Neural progenitor cell (in vitro differentiated cells): ENCODE measurements at regions not wholly inside any gene's neighbourhood (a gene's known extent, or its start where the extent isn't known, plus 50 kb on each side); places are given as distances from the start of the nearest gene placed in this dataset.

Experiments
- DNase-seq: peaks from one replicate; pipeline ENCODE4 v3.0.0-alpha.2; 2016; ENCODE audit warnings: low spot score
- H2AFZ ChIP-seq: fragments of 200-600 bp; sonication (generic); replicated peaks from 2 replicates; pipeline ENCODE4 v1.6.1; 2016; ENCODE audit warnings: antibody characterized with exemption
- H3F3A ChIP-seq: fragments of 200-600 bp; sonication (generic); 2 replicates; pipeline ENCODE4 v1.6.1; 2016; ENCODE audit warnings: antibody characterized with exemption, low read depth
- H3K27ac ChIP-seq: fragments of 200-600 bp; sonication (generic); 2 replicates; pipeline ENCODE4 v1.5.1; 2016; ENCODE audit warnings: mild to moderate bottlenecking
- H3K27me3 ChIP-seq: fragments of 200-600 bp; sonication (generic); 2 replicates; pipeline ENCODE4 v1.6.1; 2016; ENCODE audit warnings: mild to moderate bottlenecking, moderate library complexity
- H3K36me3 ChIP-seq: fragments of 200-600 bp; sonication (generic); 2 replicates; pipeline ENCODE4 v1.5.1; 2016
- H3K4me1 ChIP-seq: fragments of 200-600 bp; sonication (generic); 2 replicates; pipeline ENCODE4 v1.6.1; 2016; ENCODE audit warnings: mixed run types
- H3K4me2 ChIP-seq: fragments of 200-600 bp; sonication (generic); 2 replicates; pipeline ENCODE4 v1.6.1; 2016
- H3K4me3 ChIP-seq: fragments of 200-600 bp; sonication (generic); 2 replicates; pipeline ENCODE4 v1.5.1; 2016
- H3K79me2 ChIP-seq: fragments of 200-600 bp; sonication (generic); 2 replicates; pipeline ENCODE4 v1.6.1; 2016; ENCODE audit warnings: low read depth
- H3K9ac ChIP-seq: fragments of 200-600 bp; sonication (generic); 2 replicates; pipeline ENCODE4 v1.6.1; 2016
- H3K9me3 ChIP-seq: fragments of 200-600 bp; sonication (generic); 2 replicates; pipeline ENCODE4 v1.5.1; 2016; ENCODE audit warnings: low read depth
- H4K20me1 ChIP-seq: fragments of 200-600 bp; sonication (generic); 2 replicates; pipeline ENCODE4 v1.6.1; 2016; ENCODE audit warnings: low read depth
- H3K27ac Mint-ChIP-seq: 3 replicates; pipeline ENCODE4 v1.8.0; 2021; ENCODE audit warnings: mixed read lengths
- H3K27me3 Mint-ChIP-seq: 2 replicates; pipeline ENCODE4 v1.8.0; 2022; ENCODE audit warnings: low read depth, mild to moderate bottlenecking, inconsistent platforms, moderate library complexity, mixed read lengths; ENCODE audit not compliant: insufficient read depth
- H3K36me3 Mint-ChIP-seq: 3 replicates; pipeline ENCODE4 v1.8.0; 2021; ENCODE audit warnings: mixed read lengths
- H3K4me1 Mint-ChIP-seq: 3 replicates; pipeline ENCODE4 v1.8.0; 2021; ENCODE audit warnings: mixed read lengths
- H3K4me3 Mint-ChIP-seq: 3 replicates; pipeline ENCODE4 v1.8.0; 2021; ENCODE audit warnings: mild to moderate bottlenecking, moderate library complexity, mixed read lengths
- H3K9me3 Mint-ChIP-seq: 3 replicates; pipeline ENCODE4 v1.8.0; 2020; ENCODE audit warnings: mixed read lengths
- EZH2 ChIP-seq: fragments of 200-600 bp; sonication (generic); IDR thresholded peaks from 2 replicates; pipeline ENCODE4 v1.6.1; 2017; ENCODE audit warnings: antibody characterized with exemption, mild to moderate bottlenecking, moderate library complexity
- EZH2phosphoT487 ChIP-seq: fragments of 200-600 bp; sonication (generic); IDR thresholded peaks from 2 replicates; pipeline ENCODE4 v1.6.1; 2017; ENCODE audit warnings: antibody characterized with exemption
- TF ChIP-seq, protein P1 (sequence below): fragments of 200-600 bp; sonication (generic); IDR thresholded peaks from 2 replicates; pipeline ENCODE4 v1.5.1; 2017; ENCODE audit warnings: antibody characterized with exemption, mild to moderate bottlenecking

DNA sequence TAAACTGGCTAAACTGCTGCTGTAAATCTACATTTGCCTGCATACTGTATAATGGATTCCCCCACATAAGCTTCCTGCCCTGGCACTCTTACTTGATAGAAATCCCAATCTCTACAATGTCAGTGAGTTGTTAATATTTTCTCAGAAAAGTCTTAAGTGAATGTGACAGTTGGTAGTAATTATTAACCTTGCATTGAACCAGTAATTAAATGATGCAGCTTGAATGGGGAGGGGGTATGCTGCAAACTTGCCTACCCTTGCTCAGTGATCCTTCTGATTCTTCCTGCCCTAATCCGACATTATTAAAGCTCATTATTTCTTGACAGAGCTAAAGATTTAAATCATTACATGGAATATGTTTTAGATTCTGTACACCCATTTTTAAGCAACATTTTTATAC lies 119.0 kb upstream of the CDH7 start:
- H3F3A ChIP-seq: no peaks in the 10 kb centered on the region
- H3K4me1 Mint-ChIP-seq: peaks cover 13% of the 10 kb centered on the region
- no peaks in the 10 kb centered on the region for H3K9me3 ChIP-seq
- no peak overlapping the region for H3K27ac Mint-ChIP-seq
- no peaks in the 10 kb centered on the region for H4K20me1 ChIP-seq
- peaks cover 14% of the 10 kb centered on the region for H3K4me1 ChIP-seq
- H3K4me3 Mint-ChIP-seq: no peak overlapping the region
- no peak overlapping the region for H3K27ac ChIP-seq
- DNase-seq: no peak
- no peak overlapping the region for H2AFZ ChIP-seq
- no peaks in the 10 kb centered on the region for H3K36me3 ChIP-seq
- H3K27me3 Mint-ChIP-seq: no peaks in the 10 kb centered on the region
- H3K27me3 ChIP-seq: no peaks in the 10 kb centered on the region
- H3K9me3 Mint-ChIP-seq: no peaks in the 10 kb centered on the region
- H3K9ac ChIP-seq: no peak overlapping the region
- no peaks in the 10 kb centered on the region for H3K36me3 Mint-ChIP-seq
- H3K79me2 ChIP-seq: no peaks in the 10 kb centered on the region
- no peak for TF ChIP-seq EZH2phosphoT487
- no peak for TF ChIP-seq EZH2
- TF ChIP-seq, protein P1, sequence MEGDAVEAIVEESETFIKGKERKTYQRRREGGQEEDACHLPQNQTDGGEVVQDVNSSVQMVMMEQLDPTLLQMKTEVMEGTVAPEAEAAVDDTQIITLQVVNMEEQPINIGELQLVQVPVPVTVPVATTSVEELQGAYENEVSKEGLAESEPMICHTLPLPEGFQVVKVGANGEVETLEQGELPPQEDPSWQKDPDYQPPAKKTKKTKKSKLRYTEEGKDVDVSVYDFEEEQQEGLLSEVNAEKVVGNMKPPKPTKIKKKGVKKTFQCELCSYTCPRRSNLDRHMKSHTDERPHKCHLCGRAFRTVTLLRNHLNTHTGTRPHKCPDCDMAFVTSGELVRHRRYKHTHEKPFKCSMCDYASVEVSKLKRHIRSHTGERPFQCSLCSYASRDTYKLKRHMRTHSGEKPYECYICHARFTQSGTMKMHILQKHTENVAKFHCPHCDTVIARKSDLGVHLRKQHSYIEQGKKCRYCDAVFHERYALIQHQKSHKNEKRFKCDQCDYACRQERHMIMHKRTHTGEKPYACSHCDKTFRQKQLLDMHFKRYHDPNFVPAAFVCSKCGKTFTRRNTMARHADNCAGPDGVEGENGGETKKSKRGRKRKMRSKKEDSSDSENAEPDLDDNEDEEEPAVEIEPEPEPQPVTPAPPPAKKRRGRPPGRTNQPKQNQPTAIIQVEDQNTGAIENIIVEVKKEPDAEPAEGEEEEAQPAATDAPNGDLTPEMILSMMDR: no peak
- peak overlapping the region; percentile 29 for H3K4me2 ChIP-seq
- no peak overlapping the region for H3K4me3 ChIP-seq

- Histone ChIP-seq H3K27ac (no peak overlapping the region), H3K4me2 (no peak overlapping the region), H3K9ac (no peak overlapping the region), H3K4me1 (peaks cover 14% of the 10 kb centered on the region), H3K9me3 (no peaks in the 10 kb centered on the region), H3K36me3 (no peaks in the 10 kb centered on the region), H3K27me3 (no peaks in the 10 kb centered on the region), H3F3A (no peaks in the 10 kb centered on the region), H3K79me2 (no peaks in the 10 kb centered on the region), H3K4me3 (no peak overlapping the region), H2AFZ (no peak overlapping the region), H4K20me1 (no peaks in the 10 kb centered on the region)
- no peaks in the 10 kb centered on the region for H3K9me3 Mint-ChIP-seq
- TF ChIP-seq EZH2phosphoT487: no peak
- no peak overlapping the region for H3K27ac Mint-ChIP-seq
- DNase-seq: no peak
- H3K36me3 Mint-ChIP-seq: no peaks in the 10 kb centered on the region
- H3K4me1 Mint-ChIP-seq: peaks cover 13% of the 10 kb centered on the region
- no peaks in the 10 kb centered on the region for H3K27me3 Mint-ChIP-seq
- H3K4me3 Mint-ChIP-seq: no peak overlapping the region
These were observed 122.4 kb upstream of the CDH7 start for GRCh38 chr18:65628390-65628789.

- Histone ChIP-seq H3K4me3 (no peak overlapping the region), H3F3A (no peaks in the 10 kb centered on the region), H3K4me2 (no peak overlapping the region), H3K9ac (no peak overlapping the region), H3K27me3 (no peaks in the 10 kb centered on the region), H4K20me1 (no peaks in the 10 kb centered on the region), H3K36me3 (no peaks in the 10 kb centered on the region), H2AFZ (peak overlapping the region; percentile 59), H3K27ac (no peak overlapping the region), H3K4me1 (no peaks in the 10 kb centered on the region), H3K79me2 (no peaks in the 10 kb centered on the region), H3K9me3 (no peaks in the 10 kb centered on the region)
- no peak for TF ChIP-seq EZH2phosphoT487
- TF ChIP-seq, protein P1: no peak
- Mint-ChIP-seq H3K9me3 (no peaks in the 10 kb centered on the region), H3K4me1 (no peaks in the 10 kb centered on the region), H3K4me3 (no peak overlapping the region), H3K27ac (no peak overlapping the region), H3K27me3 (peaks cover 2% of the 10 kb centered on the region), H3K36me3 (no peaks in the 10 kb centered on the region)
- DNase-seq: no peak
These were observed 127.1 kb upstream of the CDH7 start for GRCh38 chr18:65623676-65624075.

DNA sequence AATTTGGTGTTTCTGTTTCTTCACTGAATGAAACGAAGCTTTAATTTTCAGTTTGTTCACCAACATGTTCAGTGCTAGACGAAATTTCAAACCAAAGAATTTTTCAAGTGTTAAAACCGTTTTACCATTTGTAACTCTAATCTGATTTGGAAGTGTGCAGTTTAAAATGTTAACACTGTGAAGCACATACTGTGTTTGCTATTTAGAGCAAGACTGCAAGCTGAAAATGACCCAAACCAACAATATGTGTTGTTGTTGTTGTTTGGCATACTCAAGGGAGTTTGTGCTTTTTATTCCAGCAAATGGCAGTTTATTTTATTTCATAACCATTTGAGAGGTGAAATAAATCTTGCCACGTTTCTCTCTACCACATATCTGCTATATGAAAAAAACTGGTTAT lies 128.4 kb upstream of the CDH7 start:
- no peak overlapping the region for H3K27ac Mint-ChIP-seq
- no peak overlapping the region for H3K27ac ChIP-seq
- no peaks in the 10 kb centered on the region for H3K4me1 ChIP-seq
- H3F3A ChIP-seq: no peaks in the 10 kb centered on the region
- H3K9me3 ChIP-seq: no peaks in the 10 kb centered on the region
- no peaks in the 10 kb centered on the region for H3K4me1 Mint-ChIP-seq
- no peaks in the 10 kb centered on the region for H3K27me3 ChIP-seq
- H3K9ac ChIP-seq: no peak overlapping the region
- H3K27me3 Mint-ChIP-seq: peaks cover 2% of the 10 kb centered on the region
- no peaks in the 10 kb centered on the region for H3K9me3 Mint-ChIP-seq
- no peaks in the 10 kb centered on the region for H3K36me3 Mint-ChIP-seq
- no peak overlapping the region for H3K4me3 Mint-ChIP-seq
- no peaks in the 10 kb centered on the region for H3K79me2 ChIP-seq
- no peak overlapping the region for H3K4me2 ChIP-seq
- no peaks in the 10 kb centered on the region for H3K36me3 ChIP-seq
- no peak for TF ChIP-seq EZH2phosphoT487
- TF ChIP-seq, protein P1: no peak
- TF ChIP-seq EZH2: no peak
- no peaks in the 10 kb centered on the region for H4K20me1 ChIP-seq
- H2AFZ ChIP-seq: no peak overlapping the region
- no peak overlapping the region for H3K4me3 ChIP-seq
- no peak for DNase-seq
